DMS 273 (cell line): ENCODE measurements at regions not wholly inside any gene's neighbourhood (a gene's known extent, or its start where the extent isn't known, plus 50 kb on each side); places are given as distances from the start of the nearest gene placed in this dataset.

Source experiments
- DNase-seq: peaks from one replicate; lab custom pipeline; 2025; ENCODE audit not compliant: unreplicated experiment; lab: John Stamatoyannopoulos, UW

GRCh38 chr6:14365393-14365792 is 247.8 kb downstream of the CD83 start:
- no peak for DNase-seq

GRCh38 chr6:14366315-14366714 is 248.7 kb downstream of the CD83 start:
- DNase-seq = no peak

- no peak for DNase-seq
Measured at GRCh38 chr6:14366872-14367271, 249.3 kb downstream of the CD83 start.

- DNase-seq = no peak
Measured at GRCh38 chr6:14367296-14367695, 249.7 kb downstream of the CD83 start.

GRCh38 chr6:14369717-14370116 is 252.1 kb downstream of the CD83 start:
- DNase-seq = no peak

- DNase-seq = no peak
Measured at GRCh38 chr6:14371530-14371929, 254.0 kb downstream of the CD83 start.

GRCh38 chr6:14372734-14373489 is 255.3 kb downstream of the CD83 start:
- DNase-seq = peak; percentile 3

- no peak for DNase-seq
Measured at GRCh38 chr6:14373648-14374437, 256.3 kb downstream of the CD83 start.

- no peak for DNase-seq
Measured at GRCh38 chr6:14375930-14376329, 258.4 kb downstream of the CD83 start.

GRCh38 chr6:14379568-14379967 is 262.0 kb downstream of the CD83 start:
- no peak for DNase-seq

- DNase-seq = no peak
Measured at GRCh38 chr6:14380086-14380820, 262.7 kb downstream of the CD83 start.

GRCh38 chr6:14380901-14381828 is 263.6 kb downstream of the CD83 start:
- no peak for DNase-seq

- DNase-seq = peak; percentile 14
Measured at GRCh38 chr6:14381829-14382677, 264.5 kb downstream of the CD83 start.

GRCh38 chr6:14382678-14383236 is 265.2 kb downstream of the CD83 start:
- DNase-seq = no peak

GRCh38 chr6:14383393-14384174 is 266.0 kb downstream of the CD83 start:
- no peak for DNase-seq

- no peak for DNase-seq
Measured at GRCh38 chr6:14384175-14384949, 266.8 kb downstream of the CD83 start.

- no peak for DNase-seq
Measured at GRCh38 chr6:14386263-14386662, 268.7 kb downstream of the CD83 start.

- DNase-seq = no peak
Measured at GRCh38 chr6:14386668-14387067, 269.1 kb downstream of the CD83 start.
